Left cardiac atrium (tissue), 4 donors: ENCODE measurements at regions not wholly inside any gene's neighbourhood (a gene's known extent, or its start where the extent isn't known, plus 50 kb on each side); places are given as distances from the start of the nearest gene placed in this dataset.
"Not testable (repeated sequence)": the region's sequence is repeated elsewhere in the genome, so short reads cannot be mapped to it uniquely, and the experiment has no call there.

Source experiments
- ATAC-seq, 2 donors: fragments of 200-7000 bp; cut with Tn5 transposase; one replicate each; pipeline ENCODE4 v1.9.1; 2020; ENCODE audit warnings: mild to moderate bottlenecking in 2 of 2, moderate library complexity in 2 of 2
- DNase-seq: peaks from one replicate; pipeline ENCODE4 v3.0.0-alpha.2; 2020
- intact Hi-C, 2 donors: fragments of 100-400 bp; cut with DNase I; formaldehyde crosslinking; loops; one replicate each; pipeline versions ENCODE4 v1.14.1 to v1.15.1; 2022 to 2023
- donor health status: DM: no; HTN: yes; CAD: no.
- donor health status: DM: no; HTN: yes; CAD: no; lungs with severe emphysema.
- donor health status: DM: yes; HTN: yes; CAD: no.
- donor health status: Dilated cardiomyopathy.

GRCh38 chr16:16966439-16966838 is 504.3 kb downstream of the XYLT1 start:
- no peak for DNase-seq
- intact Hi-C loops, result no loop called here

GRCh38 chr16:16971042-16971441 is 499.7 kb downstream of the XYLT1 start:
- intact Hi-C loops, result no loop called here
- DNase-seq (no peak), ATAC-seq (no peak)

More at GRCh38 chr16:16966439-16966838, 504.3 kb downstream of the XYLT1 start:
- ATAC-seq, result no peak

- intact Hi-C loops, result no loop called here
- DNase-seq (no peak), ATAC-seq (no peak)
Measured at GRCh38 chr16:16972831-16973230, 497.9 kb downstream of the XYLT1 start.

- ATAC-seq (no peak), DNase-seq (no peak)
- intact Hi-C loops, result no loop called here
Measured at GRCh38 chr16:16973707-16974591, 496.8 kb downstream of the XYLT1 start.

- no peak for ATAC-seq
- no peak for DNase-seq
- intact Hi-C loops, result no loop called here
Measured at GRCh38 chr16:16982614-16983013, 488.1 kb downstream of the XYLT1 start.

GRCh38 chr16:16983582-16983981 is 487.2 kb downstream of the XYLT1 start:
- DNase-seq (no peak), ATAC-seq (no peak)
- intact Hi-C loops, result no loop called here

- intact Hi-C loops, ATAC-seq, DNase-seq: not testable (repeated sequence)
Measured at GRCh38 chr16:16984091-16984490, 486.7 kb downstream of the XYLT1 start.

GRCh38 chr16:16985707-16986106 is 485.1 kb downstream of the XYLT1 start:
- no peak for ATAC-seq
- no peak for DNase-seq
- intact Hi-C loops, result no loop called here

- intact Hi-C loops, result no loop called here
- no peak for DNase-seq
- ATAC-seq, result no peak
Measured at GRCh38 chr16:16988963-16989362, 481.8 kb downstream of the XYLT1 start.

- ATAC-seq (no peak), DNase-seq (no peak)
- intact Hi-C loops, result no loop called here
Measured at GRCh38 chr16:16989368-16989767, 481.4 kb downstream of the XYLT1 start.

GRCh38 chr16:16991711-16992110 is 479.0 kb downstream of the XYLT1 start:
- DNase-seq (no peak), ATAC-seq (no peak)
- intact Hi-C loops, result no loop called here

- DNase-seq, result no peak
- intact Hi-C loops, result no loop called here
- ATAC-seq, result no peak
Measured at GRCh38 chr16:16992975-16993765, 477.6 kb downstream of the XYLT1 start.

GRCh38 chr16:16994831-16995230 is 475.9 kb downstream of the XYLT1 start:
- ATAC-seq, result no peak
- DNase-seq, result no peak
- intact Hi-C loops, result no loop called here

- ATAC-seq, result no peak
- no peak for DNase-seq
- intact Hi-C loops, result no loop called here
Measured at GRCh38 chr16:16996827-16997226, 473.9 kb downstream of the XYLT1 start.

- intact Hi-C loops, result no loop called here
- DNase-seq, result no peak
- ATAC-seq, result no peak
Measured at GRCh38 chr16:16997349-16997748, 473.4 kb downstream of the XYLT1 start.

GRCh38 chr16:17001471-17001870 is 469.3 kb downstream of the XYLT1 start:
- DNase-seq, result no peak
- intact Hi-C loops, result no loop called here
- ATAC-seq, result no peak

GRCh38 chr16:17002565-17002964 is 468.2 kb downstream of the XYLT1 start:
- intact Hi-C loops, result no loop called here
- DNase-seq (no peak), ATAC-seq (no peak)

- intact Hi-C loops, ATAC-seq, DNase-seq: not testable (repeated sequence)
Measured at GRCh38 chr16:17005963-17006362, 464.8 kb downstream of the XYLT1 start.

- DNase-seq (no peak), ATAC-seq (no peak)
- intact Hi-C loops, result no loop called here
Measured at GRCh38 chr16:17011712-17012111, 459.0 kb downstream of the XYLT1 start.

- DNase-seq (no peak), ATAC-seq (no peak)
- intact Hi-C loops, result no loop called here
Measured at GRCh38 chr16:17013038-17013437, 457.7 kb downstream of the XYLT1 start.
